D721Med (cell line): ENCODE measurements at regions not wholly inside any gene's neighbourhood (a gene's known extent, or its start where the extent isn't known, plus 50 kb on each side); places are given as distances from the start of the nearest gene placed in this dataset.
A peak's percentile ranks its signal among the peaks of the same experiment; 100 is the strongest.

Experiments used
- DNase-seq: peaks from one replicate; pipeline ENCODE4 v3.0.0; 2011; ENCODE audit warnings: low spot score; ENCODE audit not compliant: insufficient read length
- FAIRE-seq: peaks from 2 replicates; lab custom pipeline; 2011; peaks lifted over from hg19 to GRCh38; lab: Jason Lieb, UNC
- CTCF ChIP-seq: IDR thresholded peaks from 2 replicates; pipeline ENCODE4 v1.5.1; 2012; ENCODE audit warnings: mild to moderate bottlenecking, control low read depth; ENCODE audit not compliant: insufficient read depth; ENCODE audit errors: missing control alignments

GRCh38 chr12:115880238-115880637 is 397.3 kb downstream of the MED13L start:
- TF ChIP-seq CTCF = no peak
- FAIRE-seq = no peak

DNA sequence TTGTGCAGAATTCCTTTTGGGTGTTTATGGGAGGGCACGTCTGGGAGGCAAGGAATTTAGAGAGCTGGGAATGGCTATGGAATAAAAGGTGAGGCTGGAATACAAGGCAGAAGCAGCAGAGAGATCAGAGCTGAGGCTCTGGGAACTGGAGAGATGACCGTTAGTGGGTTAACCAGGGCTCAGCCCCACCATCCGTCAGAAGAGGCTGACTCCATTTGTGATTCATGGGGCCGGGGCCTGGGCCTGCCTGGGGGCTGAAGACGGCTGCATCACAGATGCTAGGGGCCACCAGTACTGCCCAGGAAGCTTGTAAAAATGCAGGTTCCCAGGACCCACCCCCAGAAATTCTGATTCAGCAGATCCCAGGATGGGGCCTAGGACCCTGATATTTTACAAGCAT is 398.1 kb downstream of the MED13L start:
- no peak for TF ChIP-seq CTCF

More at GRCh38 chr12:115880238-115880637, 397.3 kb downstream of the MED13L start:
- DNase-seq = no peak

GRCh38 chr12:115873451-115874082 is 403.9 kb downstream of the MED13L start:
- DNase-seq = no peak
- no peak for TF ChIP-seq CTCF
- no peak for FAIRE-seq

More for the DNA sequence above, 398.1 kb downstream of the MED13L start:
- no peak for FAIRE-seq
- DNase-seq = no peak

GRCh38 chr12:115872919-115873357 is 404.6 kb downstream of the MED13L start:
- DNase-seq (no peak), FAIRE-seq (no peak)
- TF ChIP-seq CTCF = no peak

DNA sequence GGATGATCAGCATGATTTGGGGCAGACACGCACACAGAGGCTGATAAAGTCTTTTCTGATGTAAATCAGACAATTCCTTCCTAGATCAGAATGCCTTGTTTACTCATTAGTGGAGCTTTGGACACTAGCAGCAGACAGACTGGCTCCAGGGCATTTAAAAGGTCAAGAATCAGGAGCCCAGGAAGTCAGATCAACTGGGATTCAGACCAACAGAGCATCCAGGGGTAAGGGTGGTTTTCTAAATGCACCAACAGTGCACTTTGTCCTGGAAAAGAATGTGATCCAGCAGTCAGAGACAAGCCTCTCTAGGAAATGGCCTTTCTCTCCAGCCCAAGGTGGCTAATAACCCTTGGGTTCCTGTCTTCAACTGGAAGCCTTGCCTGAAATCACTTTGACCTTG is 405.3 kb downstream of the MED13L start:
- TF ChIP-seq CTCF = no peak
- FAIRE-seq = no peak

DNA sequence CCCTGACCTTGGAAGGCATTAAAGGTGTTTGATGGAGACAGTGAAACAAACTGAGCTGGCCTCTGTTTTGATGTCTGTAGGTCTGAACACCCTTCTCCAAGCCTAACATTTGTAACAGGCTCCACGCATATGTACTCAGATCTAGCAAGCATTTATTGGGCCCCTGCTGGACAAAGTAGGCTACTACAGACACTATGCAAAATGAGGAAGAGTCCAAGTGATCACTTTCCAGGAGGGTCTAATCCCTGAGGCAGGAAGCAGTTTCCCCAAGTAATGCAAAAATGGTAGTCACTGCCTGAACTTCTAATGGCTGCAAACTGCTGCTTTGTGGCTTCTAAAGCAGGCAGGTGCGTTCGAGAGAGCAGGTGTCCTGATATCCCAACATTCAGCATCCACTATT is 405.8 kb downstream of the MED13L start:
- peak; percentile 43 for TF ChIP-seq CTCF
- DNase-seq (no peak), FAIRE-seq (no peak)

More for the DNA sequence above, 405.3 kb downstream of the MED13L start:
- DNase-seq = no peak

GRCh38 chr12:115870510-115870909 is 407.0 kb downstream of the MED13L start:
- TF ChIP-seq CTCF = no peak
- DNase-seq (no peak), FAIRE-seq (no peak)
